HEK293 (cell line): ENCODE measurements at regions not wholly inside any gene's neighbourhood (a gene's known extent, or its start where the extent isn't known, plus 50 kb on each side); places are given as distances from the start of the nearest gene placed in this dataset.
"Not testable (repeated sequence)": the region's sequence is repeated elsewhere in the genome, so short reads cannot be mapped to it uniquely, and the experiment has no call there.

Experiments used
- CTCF ChIA-PET: fragments of 350-600 bp; formaldehyde crosslinking; extraction: SDS; loops from one replicate; lab custom pipeline; 2021; ENCODE audit warnings: antibody characterized with exemption; lab: Yijun Ruan, JAX
- POLR2A ChIA-PET: fragments of 300-600 bp; formaldehyde crosslinking; extraction: SDS; loops from one replicate; lab custom pipeline; 2020; ENCODE audit warnings: antibody characterized with exemption, inconsistent platforms; lab: Yijun Ruan, JAX
- H3K27ac ChIP-seq: fragments of 200-500 bp; sonication (Bioruptor generic); 2 replicates; pipeline ENCODE4 v1.5.1; 2014; ENCODE audit warnings: low read depth, low read length, control low read depth, inconsistent platforms; ENCODE audit errors: extremely low read depth
- H3K36me3 ChIP-seq, 2 experiments: fragments of 200-500 bp in 1 of 2; sonication (Bioruptor generic) in 1 of 2; 1 replicate in 1 of 2; 2 replicates in 1 of 2; pipeline ENCODE4 v1.5.1; 2014 to 2017; ENCODE audit warnings: inconsistent platforms in 2 of 2, low read length in 2 of 2; ENCODE audit not compliant: control insufficient read depth in 2 of 2, insufficient read depth in 1 of 2
- H3K4me1 ChIP-seq: fragments of 200-500 bp; sonication (Bioruptor generic); 2 replicates; pipeline ENCODE4 v1.5.1; 2014; ENCODE audit warnings: mild to moderate bottlenecking, low read length, inconsistent platforms; ENCODE audit not compliant: control insufficient read depth, insufficient read depth
- H3K4me3 ChIP-seq: 2 replicates; pipeline ENCODE4 v1.5.1; 2011; ENCODE audit warnings: low read depth, mild to moderate bottlenecking, control low read depth, low read length, moderate library complexity
- H3K9me3 ChIP-seq: fragments of 200-500 bp; sonication (Bioruptor generic); 2 replicates; pipeline ENCODE4 v1.5.1; 2014; ENCODE audit warnings: low read depth, low read length, inconsistent platforms; ENCODE audit not compliant: control insufficient read depth, insufficient read depth
- BCL11A ChIP-seq: fragments of 450-650 bp; formaldehyde crosslinking; IDR thresholded peaks from 2 replicates; pipeline ENCODE4 v1.5.1; 2016; ENCODE audit warnings: low read depth, missing biosample characterization, missing genetic modification characterization
- IKZF3 ChIP-seq: fragments of 450-650 bp; IDR thresholded peaks from 2 replicates; pipeline ENCODE4 v1.5.0; 2018; ENCODE audit warnings: missing biosample characterization, mild to moderate bottlenecking, missing genetic modification characterization, moderate library complexity
- KLF17 ChIP-seq: fragments of 450-650 bp; formaldehyde crosslinking; IDR thresholded peaks from 2 replicates; pipeline ENCODE4 v1.5.1; 2016; ENCODE audit warnings: missing biosample characterization, missing genetic modification characterization
- MEIS1 ChIP-seq: sonication (generic); formaldehyde crosslinking; IDR thresholded peaks from 2 replicates; pipeline ENCODE4 v1.8.1; 2022; ENCODE audit warnings: missing genetic modification reagents, mild to moderate bottlenecking, borderline replicate concordance
- SALL2 ChIP-seq: fragments of 450-650 bp; formaldehyde crosslinking; IDR thresholded peaks from 2 replicates; pipeline ENCODE4 v1.5.0; 2017; ENCODE audit warnings: missing biosample characterization, mild to moderate bottlenecking, missing genetic modification characterization, borderline replicate concordance
- SP3 ChIP-seq: fragments of 450-650 bp; formaldehyde crosslinking; IDR thresholded peaks from 2 replicates; pipeline ENCODE4 v1.5.1; 2016; ENCODE audit warnings: missing biosample characterization, missing genetic modification characterization
- SP7 ChIP-seq: fragments of 450-650 bp; formaldehyde crosslinking; IDR thresholded peaks from 2 replicates; pipeline ENCODE4 v1.5.1; 2016; ENCODE audit warnings: missing biosample characterization, missing genetic modification characterization
- WT1 ChIP-seq: fragments of 450-650 bp; formaldehyde crosslinking; IDR thresholded peaks from 2 replicates; pipeline ENCODE4 v1.5.1; 2016; ENCODE audit warnings: missing biosample characterization, missing genetic modification characterization
- ZBTB8A ChIP-seq: fragments of 450-650 bp; formaldehyde crosslinking; IDR thresholded peaks from 2 replicates; pipeline ENCODE4 v1.5.1; 2016; ENCODE audit warnings: missing biosample characterization, missing genetic modification characterization
- ZFP3 ChIP-seq: fragments of 450-650 bp; formaldehyde crosslinking; IDR thresholded peaks from 2 replicates; pipeline ENCODE4 v1.5.1; 2016; ENCODE audit warnings: low read depth, missing biosample characterization, missing genetic modification characterization
- ZNF114 ChIP-seq: fragments of 450-650 bp; formaldehyde crosslinking; IDR thresholded peaks from 2 replicates; pipeline ENCODE4 v1.5.0; 2017; ENCODE audit warnings: missing biosample characterization, missing genetic modification characterization
- ZNF132 ChIP-seq: fragments of 450-650 bp; formaldehyde crosslinking; IDR thresholded peaks from 2 replicates; pipeline ENCODE4 v1.5.1; 2017; ENCODE audit warnings: missing biosample characterization, missing genetic modification characterization, borderline replicate concordance
- ZNF169 ChIP-seq: fragments of 450-650 bp; formaldehyde crosslinking; IDR thresholded peaks from 2 replicates; pipeline ENCODE4 v1.5.1; 2016; ENCODE audit warnings: missing biosample characterization, missing genetic modification characterization
- ZNF175 ChIP-seq: fragments of 450-650 bp; formaldehyde crosslinking; IDR thresholded peaks from 2 replicates; pipeline ENCODE4 v1.5.1; 2016; ENCODE audit warnings: missing biosample characterization, missing genetic modification characterization
- ZNF2 ChIP-seq: fragments of 450-650 bp; formaldehyde crosslinking; IDR thresholded peaks from 2 replicates; pipeline ENCODE4 v1.5.1; 2016; ENCODE audit warnings: missing biosample characterization, missing genetic modification characterization
- ZNF274 ChIP-seq, 2 experiments: fragments of 200-500 bp in 1 of 2; fragments of 450-650 bp in 1 of 2; sonication (Bioruptor generic) in 1 of 2; formaldehyde crosslinking in 1 of 2; IDR thresholded peaks; 2 replicates each; pipeline versions ENCODE4 v1.5.1 to v1.6.1; 2014 to 2016; ENCODE audit warnings: borderline replicate concordance in 1 of 2, inconsistent platforms in 1 of 2, low read length in 1 of 2, missing biosample characterization in 1 of 2, missing genetic modification characterization in 1 of 2
- ZNF398 ChIP-seq: fragments of 450-650 bp; formaldehyde crosslinking; IDR thresholded peaks from 2 replicates; pipeline ENCODE4 v1.5.1; 2017; ENCODE audit warnings: missing biosample characterization, missing genetic modification characterization
- ZNF426 ChIP-seq: fragments of 450-650 bp; formaldehyde crosslinking; IDR thresholded peaks from 2 replicates; pipeline ENCODE4 v1.5.1; 2017; ENCODE audit warnings: missing biosample characterization, missing genetic modification characterization, mild to moderate bottlenecking, inconsistent platforms, moderate library complexity
- ZNF544 ChIP-seq: fragments of 450-650 bp; formaldehyde crosslinking; IDR thresholded peaks from 2 replicates; pipeline ENCODE4 v1.5.0; 2017; ENCODE audit warnings: missing biosample characterization, missing genetic modification characterization
- ZNF561 ChIP-seq: fragments of 450-650 bp; IDR thresholded peaks from 2 replicates; pipeline ENCODE4 v1.5.1; 2018; ENCODE audit warnings: missing biosample characterization, missing genetic modification characterization, borderline replicate concordance
- ZNF623 ChIP-seq: fragments of 450-650 bp; formaldehyde crosslinking; IDR thresholded peaks from 2 replicates; pipeline ENCODE4 v1.5.1; 2016; ENCODE audit warnings: missing biosample characterization, missing genetic modification characterization
- ZNF664 ChIP-seq: fragments of 450-650 bp; formaldehyde crosslinking; IDR thresholded peaks from 2 replicates; pipeline ENCODE4 v1.5.1; 2016; ENCODE audit warnings: missing biosample characterization, missing genetic modification characterization
- ZNF692 ChIP-seq: fragments of 450-650 bp; formaldehyde crosslinking; IDR thresholded peaks from 2 replicates; pipeline ENCODE4 v1.5.1; 2016; ENCODE audit warnings: missing biosample characterization, missing genetic modification characterization
- ZSCAN16 ChIP-seq: fragments of 450-650 bp; formaldehyde crosslinking; IDR thresholded peaks from 2 replicates; pipeline ENCODE4 v1.5.1; 2016; ENCODE audit warnings: missing biosample characterization, missing genetic modification characterization
- TF ChIP-seq, protein P1 (sequence below): fragments of 450-650 bp; formaldehyde crosslinking; IDR thresholded peaks from 2 replicates; pipeline ENCODE4 v1.5.1; 2016; ENCODE audit warnings: missing biosample characterization, missing genetic modification characterization

DNA sequence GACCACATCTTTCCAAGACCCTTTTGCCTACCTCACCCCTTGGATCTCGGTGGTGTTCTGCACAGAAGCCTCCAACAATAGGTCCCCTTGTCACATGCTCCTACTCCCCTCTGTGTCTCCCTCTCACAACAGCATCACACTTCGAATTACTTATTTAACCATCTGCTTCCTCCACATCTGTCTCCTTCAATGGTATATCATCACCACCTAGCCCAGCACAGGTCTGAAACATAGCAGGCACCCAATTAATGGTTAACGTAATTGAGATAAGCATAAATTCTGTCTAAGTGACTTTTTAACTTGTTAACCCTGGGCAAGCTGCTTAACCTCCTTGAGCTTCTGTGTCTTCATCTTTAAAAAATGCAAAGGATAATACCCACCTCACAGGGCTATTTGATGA, 100.3 kb upstream of the BARHL2 start:
- TF ChIP-seq, protein P1, sequence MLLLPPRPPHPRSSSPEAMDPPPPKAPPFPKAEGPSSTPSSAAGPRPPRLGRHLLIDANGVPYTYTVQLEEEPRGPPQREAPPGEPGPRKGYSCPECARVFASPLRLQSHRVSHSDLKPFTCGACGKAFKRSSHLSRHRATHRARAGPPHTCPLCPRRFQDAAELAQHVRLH (tag by site-specific recombination), result no peak
- TF ChIP-seq ZFP3, result no peak
- TF ChIP-seq ZNF623, result no peak
- TF ChIP-seq SP7 (tag by site-specific recombination), result no peak
- no peak for TF ChIP-seq ZSCAN16
- no peak for TF ChIP-seq ZNF175 (tag by site-specific recombination)
- TF ChIP-seq BCL11A (tag by site-specific recombination), result no peak
- no peak for TF ChIP-seq SP3
- TF ChIP-seq ZBTB8A, result no peak
- no peak for TF ChIP-seq SALL2
- Histone ChIP-seq H3K36me3 (no peaks in the 10 kb centered on the region), H3K4me3 (no peak overlapping the region), H3K4me1 (no peaks in the 10 kb centered on the region), H3K9me3 (no peaks in the 10 kb centered on the region), H3K27ac (no peak overlapping the region)
- ChIA-PET POLR2A (no interaction called here), CTCF (interaction anchor here (1.6 kb wide), 1 partner anchor 96 kb away, joined by 5 read pairs; no protein-coding TSS in a partner anchor)

GRCh38 chr1:90812237-90812636, 95.1 kb upstream of the BARHL2 start:
- POLR2A ChIA-PET, H3K4me3 ChIP-seq, H3K9me3 ChIP-seq, H3K36me3 ChIP-seq, CTCF ChIA-PET, H3K4me1 ChIP-seq, H3K27ac ChIP-seq: not testable (repeated sequence)

DNA sequence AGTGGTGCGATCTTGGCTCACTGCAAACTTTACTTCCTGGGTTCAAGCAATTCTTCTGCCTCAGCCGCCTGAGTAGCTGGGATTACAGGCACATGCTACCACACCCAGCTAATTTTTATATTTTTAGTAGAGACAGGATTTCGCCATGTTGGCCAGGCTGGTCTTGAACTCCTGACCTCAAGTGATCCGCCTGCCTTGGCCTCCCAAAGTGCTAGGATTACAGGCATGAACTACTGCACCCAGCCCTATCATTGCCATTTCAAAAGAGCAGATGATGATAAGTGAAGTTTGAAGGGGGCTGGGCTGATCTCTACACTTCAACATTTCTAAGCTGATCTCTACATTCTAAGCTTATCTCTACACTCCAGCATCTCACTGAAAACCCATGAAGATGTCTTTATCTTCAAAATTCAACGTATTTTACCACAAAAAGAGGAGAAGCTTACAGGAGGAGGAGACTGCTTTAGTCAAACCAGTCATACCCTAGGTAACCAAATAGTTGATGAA, 94.4 kb upstream of the BARHL2 start:
- POLR2A ChIA-PET, result not testable (repeated sequence)

DNA sequence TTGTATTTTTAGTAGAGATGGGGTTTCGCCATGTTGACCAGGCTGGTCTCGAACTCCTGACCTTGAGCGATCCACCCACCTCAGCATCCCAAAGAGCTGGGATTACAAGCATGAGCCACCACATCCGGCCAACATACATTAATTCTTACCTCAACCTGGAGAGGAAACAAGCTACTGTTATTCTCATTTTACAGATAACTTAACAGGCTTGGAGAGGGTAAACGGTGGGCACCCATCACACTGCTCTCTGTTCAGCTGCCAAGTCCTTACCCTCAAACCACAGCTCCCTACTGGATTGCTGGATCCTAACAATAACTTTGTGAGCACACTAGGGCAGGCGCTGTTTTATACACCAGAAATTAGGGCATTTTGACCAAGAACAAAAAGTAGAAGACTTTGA, 93.6 kb upstream of the BARHL2 start:
- POLR2A ChIA-PET, result no interaction called here

More for the DNA sequence above, 94.4 kb upstream of the BARHL2 start:
- not testable (repeated sequence) for H3K4me3 ChIP-seq, H3K36me3 ChIP-seq, H3K9me3 ChIP-seq, H3K4me1 ChIP-seq, H3K27ac ChIP-seq
- CTCF ChIA-PET, result interaction anchor here (0.6 kb wide), 2 partner anchors 765 to 1814 kb away, joined by 3 to 8 read pairs; no protein-coding TSS in a partner anchor

More for the DNA sequence above, 93.6 kb upstream of the BARHL2 start:
- Histone ChIP-seq H3K4me3 (no peak overlapping the region), H3K4me1 (no peaks in the 10 kb centered on the region), H3K9me3 (no peaks in the 10 kb centered on the region), H3K27ac (no peak overlapping the region), H3K36me3 (no peaks in the 10 kb centered on the region)
- no peak for TF ChIP-seq ZNF692 (tag by site-specific recombination)
- TF ChIP-seq ZNF561 (tag by site-specific recombination), result no peak
- TF ChIP-seq ZNF274 (IDR thresholded peaks at IDR 0.05; ENCODE audit: low read length), result no peak
- TF ChIP-seq ZNF274 (tag by site-specific recombination; IDR thresholded peaks at IDR 0.05; ENCODE audit: borderline replicate concordance), result no peak
- no peak for TF ChIP-seq ZNF544 (tag by site-specific recombination)
- no peak for TF ChIP-seq ZNF132 (tag by site-specific recombination)
- TF ChIP-seq IKZF3 (tag by site-specific recombination), result no peak
- TF ChIP-seq ZNF426 (tag by site-specific recombination), result no peak
- TF ChIP-seq WT1 (tag by site-specific recombination), result no peak
- TF ChIP-seq ZNF664 (tag by site-specific recombination), result no peak
- no peak for TF ChIP-seq MEIS1 (CRISPR knock-in tag)
- no peak for TF ChIP-seq ZNF169 (tag by site-specific recombination)
- no peak for TF ChIP-seq ZBTB8A
- no peak for TF ChIP-seq ZNF114 (tag by site-specific recombination)
- TF ChIP-seq ZNF2 (tag by site-specific recombination), result no peak
- no peak for TF ChIP-seq ZNF398 (tag by site-specific recombination)
- no peak for TF ChIP-seq SALL2
- no peak for TF ChIP-seq KLF17 (tag by site-specific recombination)
- CTCF ChIA-PET, result interaction anchor here (0.6 kb wide), 1 partner anchor 355 kb away, joined by 3 read pairs; no protein-coding TSS in a partner anchor
